Gastrocnemius medialis (tissue), 4 donors: ENCODE measurements at regions not wholly inside any gene's neighbourhood (a gene's known extent, or its start where the extent isn't known, plus 50 kb on each side); places are given as distances from the start of the nearest gene placed in this dataset.

ENCODE experiments used
- ATAC-seq, 2 donors: fragments of 150-250 bp; one replicate each; pipeline ENCODE4 v1.9.1; 2016
- DNase-seq, 2 donors: peaks; one replicate each; pipeline ENCODE4 v3.0.0-alpha.2; 2019
- H3K27ac ChIP-seq, 4 donors: fragments of 200-600 bp; sonication (generic); 1 replicate in 1 of 4; 2 replicates in 3 of 4; pipeline ENCODE4 v1.5.1; 2016 to 2018; ENCODE audit warnings: mild to moderate bottlenecking in 2 of 4, moderate library complexity in 1 of 4
- H3K27me3 ChIP-seq, 3 donors: fragments of 200-600 bp; sonication (generic) in 2 of 3; 1 replicate in 1 of 3; 2 replicates in 2 of 3; pipeline versions ENCODE4 v1.5.1 to v1.6.0; 2016 to 2019; ENCODE audit warnings: mild to moderate bottlenecking in 1 of 3, moderate library complexity in 1 of 3
- H3K36me3 ChIP-seq, 2 donors: fragments of 200-600 bp; sonication (generic) in 1 of 2; one replicate each; pipeline ENCODE4 v1.5.1; 2017 to 2018
- H3K4me1 ChIP-seq, 2 donors: fragments of 200-600 bp; sonication (generic) in 1 of 2; one replicate each; pipeline ENCODE4 v1.5.1; 2016 to 2017; ENCODE audit warnings: mild to moderate bottlenecking in 2 of 2
- H3K4me3 ChIP-seq, 4 donors: fragments of 200-600 bp; sonication (generic) in 3 of 4; 1 replicate in 1 of 4; 2 replicates in 3 of 4; pipeline ENCODE4 v1.5.1; 2016 to 2019; ENCODE audit warnings: mild to moderate bottlenecking in 2 of 4
- H3K9me3 ChIP-seq, 3 donors: fragments of 200-600 bp; sonication (generic) in 2 of 3; 1 replicate in 1 of 3; 2 replicates in 2 of 3; pipeline ENCODE4 v1.5.1; 2016 to 2019
- POLR2A ChIP-seq, 2 donors: fragments of 450-650 bp; IDR thresholded peaks; one replicate each; pipeline ENCODE4 v1.6.1; 2017; ENCODE audit warnings: antibody characterized with exemption in 2 of 2, mild to moderate bottlenecking in 2 of 2, moderate library complexity in 2 of 2
- in situ Hi-C, 4 donors: fragments of 200-750 bp; cut with MboI; loops; one replicate each; pipeline versions ENCODE4 v1.15.0 to v1.8.0; 2017; ENCODE audit warnings: low sequenced_read_pairs in 4 of 4
- intact Hi-C: fragments of 100-400 bp; cut with DNase I; formaldehyde crosslinking; loops from one replicate; pipeline ENCODE4 v1.15.1; 2023; ENCODE audit warnings: low total_unique reads
- TF ChIP-seq, protein P1 (sequence below), 5 experiments: fragments of 450-650 bp in 3 of 5; fragments of 200-600 bp in 2 of 5; sonication (generic) in 2 of 5; IDR thresholded peaks in 4 of 5; conservative IDR thresholded peaks in 1 of 5; 1 replicate in 4 of 5; 2 replicates in 1 of 5; pipeline ENCODE4 v1.5.1; 2016 to 2019; ENCODE audit warnings: antibody characterized with exemption in 5 of 5, mild to moderate bottlenecking in 3 of 5, moderate library complexity in 3 of 5

- ATAC-seq: no peak
- no peak for DNase-seq
Measured at GRCh38 chr2:122610948-122611609, 855.6 kb downstream of the TSN start.

GRCh38 chr2:122622934-122623333 is 867.5 kb downstream of the TSN start:
- no peak for TF ChIP-seq POLR2A (IDR thresholded peaks at IDR 0.05)
- TF ChIP-seq, protein P1, sequence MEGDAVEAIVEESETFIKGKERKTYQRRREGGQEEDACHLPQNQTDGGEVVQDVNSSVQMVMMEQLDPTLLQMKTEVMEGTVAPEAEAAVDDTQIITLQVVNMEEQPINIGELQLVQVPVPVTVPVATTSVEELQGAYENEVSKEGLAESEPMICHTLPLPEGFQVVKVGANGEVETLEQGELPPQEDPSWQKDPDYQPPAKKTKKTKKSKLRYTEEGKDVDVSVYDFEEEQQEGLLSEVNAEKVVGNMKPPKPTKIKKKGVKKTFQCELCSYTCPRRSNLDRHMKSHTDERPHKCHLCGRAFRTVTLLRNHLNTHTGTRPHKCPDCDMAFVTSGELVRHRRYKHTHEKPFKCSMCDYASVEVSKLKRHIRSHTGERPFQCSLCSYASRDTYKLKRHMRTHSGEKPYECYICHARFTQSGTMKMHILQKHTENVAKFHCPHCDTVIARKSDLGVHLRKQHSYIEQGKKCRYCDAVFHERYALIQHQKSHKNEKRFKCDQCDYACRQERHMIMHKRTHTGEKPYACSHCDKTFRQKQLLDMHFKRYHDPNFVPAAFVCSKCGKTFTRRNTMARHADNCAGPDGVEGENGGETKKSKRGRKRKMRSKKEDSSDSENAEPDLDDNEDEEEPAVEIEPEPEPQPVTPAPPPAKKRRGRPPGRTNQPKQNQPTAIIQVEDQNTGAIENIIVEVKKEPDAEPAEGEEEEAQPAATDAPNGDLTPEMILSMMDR (IDR thresholded peaks at IDR 0.05 in 4 of 5, conservative IDR thresholded peaks at IDR 0.05 in 1 of 5): no peak
- Histone ChIP-seq H3K9me3 (peaks cover 0 to 3% (median 0%) of the 10 kb centered on the region in 3 donors), H3K27ac (no peak overlapping the region), H3K27me3 (no peaks in the 10 kb centered on the region), H3K4me1 (no peaks in the 10 kb centered on the region), H3K36me3 (no peaks in the 10 kb centered on the region), H3K4me3 (no peak overlapping the region)
- DNase-seq: no peak
- in situ Hi-C loops (no loop called here), intact Hi-C loops (no loop called here)
- no peak for ATAC-seq

More at GRCh38 chr2:122610948-122611609, 855.6 kb downstream of the TSN start:
- no peaks in the 10 kb centered on the region for H3K27me3 ChIP-seq
- no peak overlapping the region for H3K27ac ChIP-seq
- no peak overlapping the region for H3K4me3 ChIP-seq
- intact Hi-C loops: no loop called here
- H3K4me1 ChIP-seq: no peaks in the 10 kb centered on the region
- no peaks in the 10 kb centered on the region for H3K9me3 ChIP-seq
- no peak for TF ChIP-seq POLR2A (IDR thresholded peaks at IDR 0.05)
- TF ChIP-seq, protein P1 (IDR thresholded peaks at IDR 0.05 in 4 of 5, conservative IDR thresholded peaks at IDR 0.05 in 1 of 5): no peak
- no peaks in the 10 kb centered on the region for H3K36me3 ChIP-seq
- in situ Hi-C loops: no loop called here

- intact Hi-C loops: no loop called here
- TF ChIP-seq POLR2A (IDR thresholded peaks at IDR 0.05): no peak
- TF ChIP-seq, protein P1 (IDR thresholded peaks at IDR 0.05 in 4 of 5, conservative IDR thresholded peaks at IDR 0.05 in 1 of 5): no peak
Measured at GRCh38 chr2:122627388-122627787, 871.9 kb downstream of the TSN start.

GRCh38 chr2:122634256-122634655 is 878.8 kb downstream of the TSN start:
- no peak for ATAC-seq
- intact Hi-C loops (no loop called here), in situ Hi-C loops (no loop called here)
- no peaks in the 10 kb centered on the region for H3K4me1 ChIP-seq
- H3K4me3 ChIP-seq: no peak overlapping the region
- DNase-seq: no peak
- H3K36me3 ChIP-seq: no peaks in the 10 kb centered on the region
- no peaks in the 10 kb centered on the region for H3K9me3 ChIP-seq
- TF ChIP-seq, protein P1 (IDR thresholded peaks at IDR 0.05 in 4 of 5, conservative IDR thresholded peaks at IDR 0.05 in 1 of 5): no peak
- no peak for TF ChIP-seq POLR2A (IDR thresholded peaks at IDR 0.05)
- H3K27me3 ChIP-seq: no peaks in the 10 kb centered on the region
- H3K27ac ChIP-seq: no peak overlapping the region

More at GRCh38 chr2:122627388-122627787, 871.9 kb downstream of the TSN start:
- no peak for DNase-seq
- no peak overlapping the region for H3K4me3 ChIP-seq
- H3K27ac ChIP-seq: no peak overlapping the region
- H3K36me3 ChIP-seq: no peaks in the 10 kb centered on the region
- H3K9me3 ChIP-seq: no peaks in the 10 kb centered on the region
- in situ Hi-C loops: no loop called here
- H3K27me3 ChIP-seq: no peaks in the 10 kb centered on the region
- no peak for ATAC-seq
- no peaks in the 10 kb centered on the region for H3K4me1 ChIP-seq

- Histone ChIP-seq H3K27me3 (no peaks in the 10 kb centered on the region), H3K4me3 (no peak overlapping the region), H3K9me3 (no peaks in the 10 kb centered on the region), H3K36me3 (no peaks in the 10 kb centered on the region), H3K4me1 (no peaks in the 10 kb centered on the region), H3K27ac (no peak overlapping the region)
- DNase-seq (no peak), ATAC-seq (no peak)
- intact Hi-C loops: no loop called here
- in situ Hi-C loops: no loop called here
- TF ChIP-seq POLR2A (IDR thresholded peaks at IDR 0.05): no peak
- TF ChIP-seq, protein P1 (IDR thresholded peaks at IDR 0.05 in 4 of 5, conservative IDR thresholded peaks at IDR 0.05 in 1 of 5): no peak
Measured at GRCh38 chr2:122634920-122635319, 879.5 kb downstream of the TSN start.
